GM18909 (cell line): ENCODE measurements at regions not wholly inside any gene's neighbourhood (a gene's known extent, or its start where the extent isn't known, plus 50 kb on each side); places are given as distances from the start of the nearest gene placed in this dataset.
"Not testable (repeated sequence)": the region's sequence is repeated elsewhere in the genome, so short reads cannot be mapped to it uniquely, and the experiment has no call there.

Experiments used
- ATAC-seq: cut with Tn5 transposase; IDR thresholded peaks from one replicate; pipeline ENCODE4 v1.9.1; 2021; ENCODE audit warnings: mild to moderate bottlenecking; ENCODE audit not compliant: unreplicated experiment, poor library complexity

DNA sequence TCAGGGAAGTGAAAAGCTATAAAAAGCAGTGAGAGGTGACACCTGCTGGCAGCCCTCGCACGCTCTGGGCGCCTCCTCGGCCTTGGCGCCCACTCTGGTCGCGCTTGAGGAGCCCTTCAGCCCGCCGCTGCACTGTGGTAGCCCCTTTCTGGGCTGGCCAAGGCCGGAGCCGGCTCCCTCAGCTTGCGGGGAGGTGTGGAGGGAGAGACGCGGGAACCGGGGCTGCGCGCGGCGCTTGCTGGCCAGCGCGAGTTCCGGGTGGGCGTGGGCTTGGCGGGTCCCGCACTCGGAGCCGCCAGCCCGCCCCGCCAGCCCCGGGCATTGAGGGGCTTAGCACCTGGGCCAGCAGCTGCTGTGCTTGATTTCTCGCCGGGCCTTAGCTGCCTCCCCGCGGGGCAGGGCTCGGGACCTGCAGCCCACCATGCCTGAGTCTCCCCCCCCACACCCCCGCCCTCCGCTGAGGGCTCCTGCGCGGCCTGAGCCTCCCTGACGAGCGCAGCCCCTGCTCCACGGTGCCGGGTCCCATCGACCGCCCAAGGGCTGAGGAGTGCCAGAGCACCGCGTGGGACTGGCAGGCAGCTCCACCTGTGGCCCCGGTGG is 688.5 kb upstream of the CDH8 start:
- not testable (repeated sequence) for ATAC-seq

DNA sequence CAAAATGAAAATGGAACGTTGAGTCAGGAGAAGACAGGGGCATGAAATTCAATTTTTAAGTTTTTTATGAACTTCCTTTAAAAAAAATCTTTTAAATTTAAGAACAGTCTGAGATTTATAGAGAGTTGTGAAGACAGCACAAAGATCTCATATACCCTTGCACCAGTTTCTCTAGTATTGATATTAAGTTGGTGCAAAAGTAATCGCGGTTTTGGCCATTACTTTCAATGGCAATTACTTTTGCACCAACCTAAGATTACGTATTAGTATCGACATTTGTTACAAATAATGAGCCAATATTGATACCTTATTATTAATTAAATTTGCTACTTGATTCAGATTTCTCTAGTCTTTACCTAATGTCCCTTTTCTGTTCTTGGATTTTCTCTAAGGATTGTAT is 684.4 kb upstream of the CDH8 start:
- ATAC-seq: no peak

DNA sequence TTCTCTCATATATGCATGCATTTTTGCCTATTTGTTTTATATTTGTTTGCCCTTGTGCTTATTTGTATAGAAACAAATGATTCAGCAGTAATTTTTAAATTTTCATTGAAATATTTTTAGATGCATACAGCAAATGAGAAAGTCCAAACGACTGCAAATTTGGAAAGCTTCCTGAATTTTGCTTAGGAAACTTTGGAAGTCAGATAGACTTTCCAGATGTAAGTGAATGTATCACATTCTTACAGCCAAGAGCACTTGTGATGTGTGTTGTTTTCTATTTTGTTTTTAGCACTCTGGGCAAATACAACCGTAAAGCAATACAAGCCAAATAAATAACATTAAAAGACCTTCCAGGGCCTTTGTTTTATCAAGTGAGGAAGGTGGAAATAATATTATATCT is 680.8 kb upstream of the CDH8 start:
- no peak for ATAC-seq

DNA sequence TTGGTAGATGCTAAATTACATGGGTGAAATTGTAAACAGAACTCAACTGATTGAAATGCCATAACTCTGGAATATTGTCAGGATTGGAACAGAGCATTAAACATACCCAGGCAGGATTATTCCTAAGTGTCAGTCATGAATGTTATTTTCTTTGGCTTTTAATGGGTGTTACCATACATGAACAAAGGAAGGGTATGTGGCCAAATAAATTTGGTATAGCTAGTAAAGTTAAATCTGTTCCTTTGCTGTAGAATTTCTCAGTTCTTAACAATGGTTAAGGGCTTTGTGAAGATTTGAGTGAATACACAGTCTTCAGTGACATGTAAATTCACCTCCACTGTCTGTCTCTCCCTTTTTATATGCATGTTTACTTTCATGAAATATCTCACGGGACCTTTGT is 679.5 kb upstream of the CDH8 start:
- ATAC-seq: no peak

DNA sequence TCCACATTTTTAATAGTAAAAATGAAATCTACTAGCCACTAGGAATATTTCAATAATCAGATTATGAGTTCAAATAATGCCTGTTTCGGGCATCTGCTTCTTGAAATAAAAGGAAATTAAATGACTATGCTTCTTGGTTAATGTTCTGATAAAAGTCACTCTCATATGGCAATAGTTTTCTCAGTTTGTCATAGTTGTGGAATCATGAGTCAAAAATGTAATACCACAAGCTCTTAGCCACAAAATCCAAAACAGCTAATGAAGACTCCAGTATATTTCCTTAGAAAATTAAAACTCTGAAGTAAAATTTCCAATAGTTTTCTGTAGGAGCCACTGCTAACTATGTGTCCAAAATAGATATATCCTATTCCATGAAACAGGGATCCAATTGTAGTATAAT is 676.3 kb upstream of the CDH8 start:
- ATAC-seq: no peak

DNA sequence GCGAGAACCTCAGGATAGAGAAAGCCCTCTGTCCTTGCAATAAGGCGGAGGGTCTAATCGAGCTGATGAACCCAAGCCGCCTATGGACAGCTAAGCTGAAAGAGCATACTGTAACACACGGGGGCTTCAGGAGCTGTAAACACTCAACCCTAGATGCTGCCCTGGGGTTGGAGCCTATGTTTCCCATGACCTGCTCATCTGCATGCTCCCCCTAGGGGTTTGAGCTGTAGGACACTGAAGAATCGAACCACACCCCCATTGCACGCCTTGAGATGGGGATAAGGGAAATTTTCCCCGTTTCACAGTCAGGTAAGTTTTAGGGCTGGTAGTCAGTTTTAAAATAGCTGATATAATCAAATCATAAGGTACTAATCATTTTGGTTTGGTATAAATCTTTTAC is 675.6 kb upstream of the CDH8 start:
- ATAC-seq: no peak

DNA sequence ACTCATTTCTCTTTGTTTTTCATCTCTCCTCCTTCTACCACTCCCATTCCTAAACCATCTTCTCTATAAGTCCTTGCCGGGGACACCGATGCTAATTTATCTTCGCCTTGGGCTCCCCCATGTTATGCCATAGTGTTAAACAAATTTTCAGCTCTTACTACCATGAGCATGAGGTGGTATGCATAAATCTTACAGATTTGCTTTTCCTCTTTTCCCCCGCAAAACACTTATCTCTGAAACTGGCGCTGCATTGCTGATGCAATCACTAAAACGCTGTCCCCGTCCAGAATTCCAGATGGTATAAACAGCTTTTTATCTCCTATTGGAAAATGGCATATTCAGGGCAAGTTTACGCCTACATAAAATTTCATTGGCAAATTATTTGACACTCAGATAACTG is 673.6 kb upstream of the CDH8 start:
- no peak for ATAC-seq

DNA sequence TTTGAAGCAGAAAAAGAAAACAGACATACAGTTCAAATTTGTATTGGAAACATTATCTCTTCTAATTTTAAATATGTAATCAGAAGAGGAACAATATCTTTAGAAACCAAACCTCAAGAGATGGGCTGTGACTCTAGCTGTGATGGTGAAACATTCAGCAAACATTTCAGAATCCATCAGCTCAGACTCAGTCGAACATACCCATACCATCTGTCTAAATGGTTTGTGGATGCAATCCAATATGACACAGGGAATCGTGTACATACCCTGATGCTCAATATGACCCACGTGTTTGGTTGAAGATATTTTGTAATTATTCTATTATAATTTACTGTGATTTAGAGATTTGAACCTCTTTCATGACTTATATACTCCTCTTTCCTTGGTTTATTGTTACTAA is 665.2 kb upstream of the CDH8 start:
- no peak for ATAC-seq

DNA sequence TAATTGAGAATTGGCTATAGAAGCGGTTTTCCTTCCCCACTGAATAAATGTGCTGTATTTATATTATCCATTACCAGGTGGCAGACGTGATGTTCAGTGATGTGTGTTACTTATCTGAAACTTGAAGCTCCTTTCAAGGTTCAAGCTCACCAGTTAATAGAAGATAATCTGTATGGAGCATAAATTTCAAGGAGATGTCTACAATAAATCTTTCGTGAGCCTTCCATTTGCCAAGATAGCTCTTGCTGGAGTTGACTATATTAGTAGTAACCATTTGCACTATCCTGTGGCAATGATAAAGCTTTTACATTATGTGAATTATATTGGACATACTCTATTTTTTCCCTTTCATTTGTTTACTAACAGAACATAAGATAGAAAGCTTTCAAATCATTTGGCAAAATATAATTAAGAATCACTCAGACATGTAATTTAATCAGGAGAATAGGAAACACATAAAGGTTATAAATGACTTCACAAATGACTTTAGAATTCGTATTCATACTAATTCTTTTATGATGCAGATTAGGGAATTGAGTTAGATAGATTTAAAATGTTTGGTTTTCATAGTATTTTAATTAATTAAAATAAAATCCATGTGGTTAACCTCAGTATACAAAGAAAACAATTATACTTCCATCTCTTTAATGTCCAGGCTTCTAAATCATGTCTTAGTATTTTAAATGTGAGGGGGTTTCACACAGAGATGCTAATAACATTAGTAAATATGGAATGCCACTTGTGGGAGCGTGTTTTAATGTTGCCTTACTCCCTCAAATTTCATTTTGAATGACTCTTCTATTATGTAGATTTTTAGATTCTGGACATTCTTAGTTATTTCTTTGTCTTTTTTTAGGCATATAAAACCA is 664.4 kb upstream of the CDH8 start:
- no peak for ATAC-seq

DNA sequence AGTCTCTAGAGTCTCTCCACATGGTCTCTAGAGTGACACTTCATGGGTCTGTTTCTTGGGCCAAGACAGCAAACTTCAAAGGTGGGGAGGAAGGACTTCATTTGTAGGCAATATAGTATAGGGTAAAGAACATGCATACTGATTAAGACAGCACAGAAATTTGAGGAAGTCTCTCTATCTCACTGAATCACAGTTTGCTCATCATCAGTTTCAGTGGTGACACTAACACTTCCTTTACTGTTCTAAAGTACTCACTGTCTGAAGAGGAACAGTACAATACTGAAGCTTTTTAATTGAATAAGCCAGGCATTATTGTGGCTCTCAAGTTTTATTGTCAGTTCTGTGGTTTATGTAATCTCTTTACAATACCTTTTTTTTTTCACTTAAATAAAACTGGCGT is 656.4 kb upstream of the CDH8 start:
- ATAC-seq: no peak

DNA sequence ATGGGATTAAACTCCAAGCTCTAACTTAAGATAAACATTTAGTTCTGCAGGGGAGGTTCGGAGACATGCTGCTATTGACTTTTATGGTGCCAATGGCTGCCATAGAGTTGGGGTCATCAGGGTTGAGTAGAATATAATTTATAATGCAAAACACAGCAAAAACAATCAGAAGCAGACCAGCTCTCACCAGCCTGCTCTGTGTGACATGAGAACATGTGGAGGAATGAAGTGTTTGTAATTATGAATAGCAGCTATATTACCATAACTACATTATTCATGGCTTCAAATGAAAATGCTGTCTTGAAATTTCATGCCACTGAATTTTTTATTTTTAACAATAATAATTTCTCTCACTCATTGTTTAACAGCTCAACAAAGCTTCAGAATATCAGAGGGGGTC is 645.6 kb upstream of the CDH8 start:
- ATAC-seq: no peak

DNA sequence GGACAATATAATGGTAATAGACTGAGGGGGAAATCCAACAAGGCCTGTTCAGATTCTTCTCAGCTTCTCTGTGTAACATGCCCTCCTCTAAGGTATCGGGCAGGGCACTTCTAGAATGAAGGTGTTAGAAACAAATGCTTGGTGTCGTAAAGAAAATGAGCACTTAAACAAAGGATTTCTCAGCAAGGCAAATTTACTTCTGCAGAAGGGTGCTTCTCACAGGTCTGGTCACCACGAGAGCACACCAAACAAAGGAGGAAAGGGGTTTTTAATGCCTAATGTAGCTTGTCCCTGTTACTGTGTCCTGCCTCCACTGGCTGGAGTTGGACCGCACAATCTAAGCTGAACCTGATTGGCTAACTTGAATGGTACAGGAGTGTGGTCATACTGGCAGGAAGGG is 642.6 kb upstream of the CDH8 start:
- no peak for ATAC-seq

DNA sequence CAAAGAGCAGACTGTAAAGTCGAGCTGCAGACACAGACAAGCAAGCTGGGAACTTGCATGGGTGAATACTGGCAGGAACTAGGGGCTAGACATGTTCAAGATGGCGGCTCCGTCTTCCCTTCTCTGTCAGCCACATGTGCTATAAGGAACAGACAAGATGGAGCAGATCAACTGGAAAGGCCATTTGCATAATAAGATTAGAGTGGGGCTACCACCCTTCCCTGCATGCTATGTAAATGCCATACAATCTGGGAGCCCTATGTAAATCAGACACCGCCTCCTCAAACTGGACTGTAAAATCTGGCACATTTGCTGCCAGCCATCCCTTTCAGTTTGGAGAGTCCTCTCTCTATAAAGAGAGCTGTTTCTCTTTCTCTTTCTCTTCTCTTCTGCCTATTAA is 640.1 kb upstream of the CDH8 start:
- no peak for ATAC-seq

DNA sequence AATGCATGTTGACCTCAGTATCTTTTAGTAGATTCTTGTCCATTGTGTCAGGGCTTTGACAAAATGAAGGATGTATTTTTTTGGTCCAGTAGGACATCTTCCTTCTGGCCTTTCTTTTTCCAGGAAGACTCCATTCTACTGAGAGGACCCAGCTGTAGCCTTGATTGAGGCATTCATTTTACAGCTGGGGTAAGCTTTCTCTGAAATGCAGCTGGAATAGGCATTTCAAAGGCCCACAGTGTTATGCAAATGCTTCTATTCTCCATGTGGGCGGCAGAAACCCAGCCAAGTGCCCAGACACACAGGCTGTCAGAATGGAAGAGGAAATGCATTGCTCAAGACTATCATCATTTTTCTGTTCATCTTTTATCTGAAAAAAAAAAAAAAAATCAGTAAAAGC is 629.0 kb upstream of the CDH8 start:
- no peak for ATAC-seq

DNA sequence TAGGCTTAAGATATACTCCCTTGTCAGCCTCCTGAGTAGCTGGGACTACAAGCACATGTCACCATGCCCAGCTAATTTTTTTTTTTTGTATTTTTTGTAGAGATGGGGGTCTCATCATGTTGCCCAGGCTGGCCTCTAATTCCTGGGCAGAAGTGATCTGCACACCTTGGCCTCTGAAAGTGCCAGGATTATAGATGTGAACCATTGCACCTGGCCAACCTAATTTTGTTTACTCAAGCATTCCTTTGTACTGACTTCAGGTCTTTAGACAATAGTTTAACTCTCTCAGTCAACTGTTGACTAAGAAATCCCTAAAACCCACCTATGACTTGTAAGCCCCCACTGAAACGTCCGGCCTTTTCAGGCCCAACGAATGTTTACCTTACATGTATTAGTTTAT is 628.3 kb upstream of the CDH8 start:
- no peak for ATAC-seq

DNA sequence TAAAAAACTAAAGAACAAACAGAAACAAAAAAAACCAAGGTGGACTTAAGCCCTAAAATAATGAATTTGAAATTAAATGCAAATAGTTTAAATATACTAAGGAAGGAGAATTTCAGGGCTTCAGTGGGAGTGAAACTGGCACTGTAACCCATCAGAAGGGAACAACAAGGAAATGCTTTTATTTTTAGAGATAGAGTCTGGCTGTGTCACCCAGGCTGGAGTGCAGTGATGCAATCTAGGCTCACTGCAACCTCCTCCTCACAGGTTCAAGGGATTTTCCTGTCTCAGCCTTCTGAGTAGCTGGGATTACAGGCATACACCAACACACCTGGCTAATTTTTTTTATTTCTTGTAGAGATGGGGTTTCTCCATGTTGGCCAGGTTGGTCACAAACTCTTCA is 625.2 kb upstream of the CDH8 start:
- ATAC-seq: no peak

DNA sequence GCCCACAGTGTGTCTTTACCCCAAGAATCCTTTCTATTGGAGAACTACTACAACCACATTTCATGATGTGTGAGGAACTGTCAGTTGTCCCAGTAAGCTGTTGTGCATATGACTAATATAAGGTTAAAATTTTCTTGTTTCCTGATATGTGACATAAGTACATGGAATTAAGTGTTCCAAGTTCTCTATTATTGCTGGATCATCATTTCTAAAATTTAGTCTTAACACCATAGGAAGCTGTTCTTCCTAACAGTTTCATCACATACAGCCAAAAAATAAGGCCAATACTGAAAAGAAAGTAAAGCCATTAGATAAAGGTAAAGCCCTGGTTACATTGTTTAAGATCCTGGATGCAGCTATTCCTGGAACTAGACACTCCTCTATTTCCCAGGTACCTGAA is 620.9 kb upstream of the CDH8 start:
- no peak for ATAC-seq

DNA sequence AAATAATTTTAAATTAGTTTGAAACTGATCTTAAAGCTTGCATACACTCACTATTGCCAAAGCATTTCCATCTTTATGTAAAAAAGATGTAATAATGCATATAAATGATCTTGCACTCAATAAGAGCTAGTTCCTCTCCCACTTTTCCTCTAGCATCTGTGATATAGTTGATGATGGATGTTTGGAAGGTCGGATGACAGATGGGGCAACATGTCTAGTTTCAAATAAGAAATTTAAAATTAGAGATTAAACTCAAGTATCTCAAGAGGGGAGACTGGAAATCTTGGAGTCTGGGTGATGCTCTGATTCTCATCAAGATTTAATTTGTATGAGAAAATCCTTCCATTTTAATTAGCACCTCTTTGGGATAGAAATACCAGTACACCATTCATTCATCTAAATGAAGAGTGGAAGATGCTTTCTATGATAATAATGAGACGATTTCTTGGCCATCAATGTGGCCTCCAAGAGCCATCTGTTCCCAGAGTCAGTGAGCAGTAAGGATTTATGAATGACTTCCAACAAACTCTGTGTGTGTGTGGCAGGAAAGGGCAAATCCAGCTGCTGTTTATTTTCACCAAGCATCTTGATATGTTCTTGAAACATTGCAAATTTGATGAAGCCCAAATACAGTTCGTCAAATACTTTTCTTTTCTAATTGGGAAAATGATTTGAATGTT is 616.3 kb upstream of the CDH8 start:
- no peak for ATAC-seq

DNA sequence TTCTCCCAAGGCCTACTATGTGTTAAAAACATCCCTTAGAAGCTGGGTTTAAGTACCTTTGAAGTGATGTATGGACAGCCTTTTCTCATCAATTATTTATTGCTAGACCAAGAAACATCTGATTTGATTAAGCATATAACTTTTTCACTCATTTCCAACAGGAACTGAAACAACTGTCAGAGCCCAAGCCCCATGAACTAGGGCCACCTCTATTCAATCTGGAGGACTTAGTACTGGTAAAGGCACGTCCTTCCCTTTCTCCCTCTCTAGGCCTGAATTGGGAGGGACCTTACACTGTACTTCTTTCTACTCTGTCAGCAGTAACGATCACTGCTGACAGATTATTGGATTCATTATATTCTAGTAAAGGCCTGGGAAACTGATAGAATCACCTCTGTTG is 612.0 kb upstream of the CDH8 start:
- no peak for ATAC-seq

DNA sequence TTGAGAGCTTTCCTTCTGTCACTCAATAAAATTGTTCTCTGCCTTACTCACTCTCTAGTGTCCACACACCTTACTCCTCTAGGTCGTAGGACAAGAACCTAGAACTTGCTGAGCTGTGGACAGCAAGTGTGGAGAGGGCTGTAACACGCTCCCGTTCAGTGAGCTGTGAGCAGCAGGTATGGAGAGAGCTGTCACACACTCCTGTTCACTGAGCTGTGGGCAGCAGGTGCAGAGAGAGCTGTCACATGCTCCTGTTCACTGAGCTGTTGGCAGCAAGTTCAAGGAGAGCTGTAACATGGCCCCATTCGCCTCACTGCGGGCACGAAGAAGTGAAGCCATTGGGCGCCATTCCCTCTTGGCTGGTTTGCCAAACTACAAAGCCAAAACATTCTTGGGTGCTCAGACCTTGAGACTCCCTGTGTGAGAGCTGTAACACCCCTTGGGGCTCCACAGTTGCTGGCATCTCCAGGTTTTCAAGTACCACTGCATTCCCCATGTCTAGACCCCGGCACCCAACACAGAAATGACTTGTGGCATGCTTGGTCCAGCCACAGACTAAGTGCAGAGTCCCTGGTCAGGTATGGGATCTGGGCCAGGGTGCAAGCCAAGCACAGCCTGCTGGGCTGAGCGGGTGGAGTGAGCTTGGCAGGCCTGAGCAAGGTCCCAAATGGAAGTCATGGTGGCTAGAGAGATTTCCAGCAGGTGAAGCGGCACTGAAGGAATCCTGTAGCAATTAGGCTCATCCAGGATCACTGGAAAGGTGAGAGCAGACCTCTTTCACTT is 608.0 kb upstream of the CDH8 start:
- no peak for ATAC-seq

DNA sequence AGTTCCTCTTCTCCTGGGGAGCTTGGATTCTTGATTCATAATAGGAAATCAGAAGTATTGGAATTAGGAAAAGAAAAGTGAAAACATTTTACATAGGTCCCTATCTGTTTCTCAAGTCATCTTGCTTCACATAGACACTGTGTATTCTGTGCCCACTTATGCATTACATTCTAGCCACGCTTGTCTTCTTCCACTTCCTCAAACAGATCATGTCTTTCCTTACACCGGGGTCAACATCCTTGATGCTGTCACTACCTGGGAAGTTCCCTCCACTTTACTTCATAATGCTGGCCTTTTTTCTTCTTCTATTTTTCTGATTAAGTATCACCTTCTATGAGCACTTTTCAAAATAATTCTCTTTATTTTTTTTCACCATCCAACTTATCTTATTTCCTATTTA is 606.4 kb upstream of the CDH8 start:
- no peak for ATAC-seq
